ENCODE measurements at regions not wholly inside any gene's neighbourhood (a gene's known extent, or its start where the extent isn't known, plus 50 kb on each side); places are given as distances from the start of the nearest gene placed in this dataset.

GRCh38 chr3:84073664-84074063, 885.1 kb upstream of the CADM2 start:
- BruUV-seq (replicated peaks): no TSS peak
- no peak overlapping the region for H3K4me2 ChIP-seq (ENCODE audit: control insufficient read depth, insufficient read depth)
- H3K27me3 ChIP-seq (replicated peaks in 1 of 2; ENCODE audit: control insufficient read depth in 2 of 2, insufficient read depth in 2 of 2, low read length in 1 of 2): no peaks in the 10 kb centered on the region
- FAIRE-seq (no peak), ATAC-seq (no peak), DNase-seq (ENCODE audit: low read depth, low spot score) (no peak)
- RAD21 ChIA-PET (ENCODE audit: unreplicated experiment): no interaction called here
- H3K36me3 ChIP-seq (ENCODE audit: control insufficient read depth in 2 of 2, insufficient read depth in 2 of 2, low read length in 1 of 2): no peaks in the 10 kb centered on the region
- H3K9ac ChIP-seq (ENCODE audit: control insufficient read depth, insufficient read depth, low read length): no peak overlapping the region
- H3K9me3 ChIP-seq (replicated peaks; ENCODE audit: control insufficient read depth, insufficient read depth, low read length): no peaks in the 10 kb centered on the region
- CTCF ChIA-PET: no interaction called here
- SMC1A ChIA-PET (ENCODE audit: uncharacterized antibody, unreplicated experiment): interaction anchor here (0.6 kb wide), 1 partner anchor 105 kb away, joined by 3 read pairs; no protein-coding TSS in a partner anchor
- H3K79me2 ChIP-seq (ENCODE audit: control insufficient read depth, insufficient read depth, low read length): no peaks in the 10 kb centered on the region
- 0% methylated on average over 4 of the region's 4 CpGs for WGBS (ENCODE audit: insufficient coverage, insufficient replicate concordance, low lambda C conversion rate, missing lambda C conversion rate)
- intact Hi-C loops (cut with micrococcal nuclease; ENCODE audit: unreplicated experiment): no loop called here
- no peak overlapping the region for H2AFZ ChIP-seq (ENCODE audit: control insufficient read depth, low read depth, low read length)
- H3K4me1 ChIP-seq (ENCODE audit: control insufficient read depth, insufficient read depth, low read length): no peaks in the 10 kb centered on the region
- H3K27ac ChIP-seq (ENCODE audit: control insufficient read depth, insufficient read depth): no peak overlapping the region
- in situ Hi-C loops (cut with MboI): no loop called here
- POLR2A ChIA-PET: no interaction called here
- no peak overlapping the region for H3K4me3 ChIP-seq
- no peaks in the 10 kb centered on the region for H4K20me1 ChIP-seq (ENCODE audit: control insufficient read depth, insufficient read depth)
- TF ChIP-seq NKRF (conservative IDR thresholded peaks at IDR 0.05): no peak
- TF ChIP-seq KDM1A (IDR thresholded peaks at IDR 0.05; ENCODE audit: borderline replicate concordance): no peak
- TF ChIP-seq EED (IDR thresholded peaks at IDR 0.05; ENCODE audit: low read depth): no peak
- TF ChIP-seq EZH2 (IDR thresholded peaks at IDR 0.05; ENCODE audit: borderline replicate concordance, control insufficient read depth, low read depth, low read length): no peak
- no peak for TF ChIP-seq NR2C1 (IDR thresholded peaks at IDR 0.05)
- no peak for TF ChIP-seq CUX1 (IDR thresholded peaks at IDR 0.05; ENCODE audit: insufficient replicate concordance, low read depth, low read length)
- no peak for TF ChIP-seq SP1 (IDR thresholded peaks at IDR 0.05; ENCODE audit: low read depth, low read length)
- no peak for TF ChIP-seq BHLHE40 (IDR thresholded peaks at IDR 0.05; ENCODE audit: borderline replicate concordance in 1 of 2, low read depth in 2 of 2, low read length in 1 of 2)
- no peak for TF ChIP-seq HCFC1 (IDR thresholded peaks at IDR 0.05; ENCODE audit: low read length)
- TF ChIP-seq ZBTB40 (IDR thresholded peaks at IDR 0.05; ENCODE audit: borderline replicate concordance): no peak
- no peak for TF ChIP-seq PAX8 (IDR thresholded peaks at IDR 0.05)

All from GM12878 (cell line).